ENCODE measurements at regions not wholly inside any gene's neighbourhood (a gene's known extent, or its start where the extent isn't known, plus 50 kb on each side); places are given as distances from the start of the nearest gene placed in this dataset.

DNA sequence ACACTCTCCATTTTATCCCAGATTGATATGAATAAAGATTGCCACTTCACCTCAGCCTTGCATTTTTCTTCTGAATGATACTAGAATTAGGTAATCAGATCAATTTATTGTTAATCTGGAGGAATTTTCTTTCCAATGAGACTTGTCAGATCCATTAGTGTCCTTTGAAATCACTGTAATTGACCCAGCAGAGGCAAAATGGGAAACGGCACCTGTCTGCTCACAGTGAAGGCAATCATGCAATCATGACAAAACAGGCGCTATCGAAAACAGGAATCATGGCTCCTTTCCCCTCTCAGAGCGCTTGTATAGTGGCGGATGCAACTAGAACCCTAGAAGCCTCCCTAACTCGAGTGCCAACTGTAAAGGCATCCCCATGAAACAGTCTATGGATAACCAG is 417.6 kb downstream of the GALC start (continued):
- no peak for TF ChIP-seq STAT1 (IDR thresholded peaks at IDR 0.05; ENCODE audit: unreplicated experiment)
- TF ChIP-seq NANOG (IDR thresholded peaks at IDR 0.05; ENCODE audit: borderline replicate concordance): no peak
- no peak for TF ChIP-seq ZNF462 (CRISPR knock-in tag; IDR thresholded peaks at IDR 0.05)
- no peak for TF ChIP-seq JUNB (IDR thresholded peaks at IDR 0.05; ENCODE audit: unreplicated experiment)
- no peak for TF ChIP-seq EZH2 (IDR thresholded peaks at IDR 0.05; ENCODE audit: low read depth, unreplicated experiment)
- no peak for TF ChIP-seq ZNF331 (CRISPR knock-in tag; IDR thresholded peaks at IDR 0.05; ENCODE audit: low read depth)
- TF ChIP-seq ETS1 (IDR thresholded peaks at IDR 0.05): no peak

DNA sequence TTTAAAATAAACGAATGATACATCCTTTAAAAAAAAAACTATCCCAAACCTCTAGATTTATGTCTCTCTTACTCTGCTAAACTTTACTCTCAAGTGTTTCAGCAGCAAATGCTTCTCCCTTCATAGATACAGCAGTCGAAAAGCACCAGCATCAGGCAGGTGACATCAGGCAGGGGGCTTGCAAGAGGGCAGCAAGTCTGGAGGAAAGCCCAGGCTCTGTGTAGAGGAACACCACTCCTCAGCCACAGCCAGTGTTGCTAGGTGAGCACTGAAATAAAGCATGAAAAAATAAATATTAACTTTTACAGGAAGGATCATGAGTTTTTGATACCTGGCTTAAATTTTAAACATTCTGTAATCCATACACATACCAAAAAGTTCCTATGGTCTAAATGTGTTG is 419.4 kb downstream of the GALC start:
- Mint-ChIP-seq H3K4me1 (no peaks in the 10 kb centered on the region), H3K9me3 (no peaks in the 10 kb centered on the region), H3K27me3 (ENCODE audit: insufficient read depth, low read depth, poor library complexity) (no peaks in the 10 kb centered on the region), H3K36me3 (ENCODE audit: low read depth) (no peaks in the 10 kb centered on the region), H3K27ac (no peak overlapping the region), H3K4me3 (no peak overlapping the region)
- DNase-seq (ENCODE audit: low spot score): no peak
- Histone ChIP-seq H3K27me3 (ENCODE audit: insufficient read depth) (no peaks in the 10 kb centered on the region), H3K4me1 (ENCODE audit: insufficient read depth) (no peaks in the 10 kb centered on the region), H3K9me2 (ENCODE audit: insufficient read depth) (peaks cover 7% of the 10 kb centered on the region), H3K4me2 (no peak overlapping the region), H3K27ac (ENCODE audit: low read depth) (no peak overlapping the region), H3K36me3 (ENCODE audit: insufficient read depth) (no peaks in the 10 kb centered on the region), H3F3A (replicated peaks; ENCODE audit: low read depth) (no peaks in the 10 kb centered on the region), H4K20me1 (replicated peaks; ENCODE audit: insufficient read depth) (no peaks in the 10 kb centered on the region), H3K79me2 (replicated peaks; ENCODE audit: insufficient read depth) (no peaks in the 10 kb centered on the region), H3K4me3 (no peak overlapping the region), H2AFZ (no peak overlapping the region)
- ATAC-seq: no peak
- TF ChIP-seq ETS1 (IDR thresholded peaks at IDR 0.05) (no peak), ZNF331 (CRISPR knock-in tag; IDR thresholded peaks at IDR 0.05; ENCODE audit: low read depth) (no peak), POLR2AphosphoS5 (IDR thresholded peaks at IDR 0.05; ENCODE audit: low read depth) (no peak), STAT1 (IDR thresholded peaks at IDR 0.05; ENCODE audit: unreplicated experiment) (no peak), ZNF462 (CRISPR knock-in tag; IDR thresholded peaks at IDR 0.05) (no peak)

Data from GM23338 (cell line).